ENCODE measurements at regions not wholly inside any gene's neighbourhood (a gene's known extent, or its start where the extent isn't known, plus 50 kb on each side); places are given as distances from the start of the nearest gene placed in this dataset.

DNA sequence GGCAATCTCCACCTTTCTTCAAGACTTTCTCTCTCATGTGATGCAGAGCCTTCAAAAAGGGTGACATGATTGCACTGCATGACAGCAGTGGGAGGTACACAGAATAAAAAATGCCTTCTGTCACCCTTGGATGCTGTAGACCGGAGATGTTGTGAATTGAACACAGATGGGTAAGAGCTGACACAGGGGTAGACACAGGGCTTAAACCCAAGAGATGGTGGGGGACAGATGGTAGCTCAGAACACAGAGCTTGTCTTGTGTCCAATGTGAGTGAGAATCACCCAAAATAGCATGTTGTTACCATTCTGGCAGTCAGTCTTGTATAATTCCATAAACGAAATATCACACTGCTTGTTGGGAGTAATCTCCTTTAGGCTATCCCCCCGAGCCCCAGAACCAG, 69.9 kb downstream of the JRKL start:
- CTCF ChIA-PET: no interaction called here
- DNase-seq (ENCODE audit: low read depth in 1 of 2, low spot score in 1 of 2): no peak
- FAIRE-seq: no peak
- Histone ChIP-seq H3K27ac (no peak overlapping the region), H3K4me1 (no peaks in the 10 kb centered on the region), H3K4me2 (no peak overlapping the region), H3K4me3 (no peak overlapping the region), H3K9me3 (no peaks in the 10 kb centered on the region)
- ATAC-seq: no peak
- POLR2A ChIA-PET: no interaction called here
- TF ChIP-seq GATA3 (IDR thresholded peaks at IDR 0.05; ENCODE audit: borderline replicate concordance): no peak
- no peak for TF ChIP-seq RCOR1 (IDR thresholded peaks at IDR 0.05; ENCODE audit: low read depth, low read length)
- no peak for TF ChIP-seq FOSL2 (IDR thresholded peaks at IDR 0.05)
- TF ChIP-seq FOSL2 (CRISPR knock-in tag; IDR thresholded peaks at IDR 0.05): no peak
- TF ChIP-seq, protein P1, sequence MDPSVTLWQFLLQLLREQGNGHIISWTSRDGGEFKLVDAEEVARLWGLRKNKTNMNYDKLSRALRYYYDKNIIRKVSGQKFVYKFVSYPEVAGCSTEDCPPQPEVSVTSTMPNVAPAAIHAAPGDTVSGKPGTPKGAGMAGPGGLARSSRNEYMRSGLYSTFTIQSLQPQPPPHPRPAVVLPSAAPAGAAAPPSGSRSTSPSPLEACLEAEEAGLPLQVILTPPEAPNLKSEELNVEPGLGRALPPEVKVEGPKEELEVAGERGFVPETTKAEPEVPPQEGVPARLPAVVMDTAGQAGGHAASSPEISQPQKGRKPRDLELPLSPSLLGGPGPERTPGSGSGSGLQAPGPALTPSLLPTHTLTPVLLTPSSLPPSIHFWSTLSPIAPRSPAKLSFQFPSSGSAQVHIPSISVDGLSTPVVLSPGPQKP (IDR thresholded peaks at IDR 0.05; ENCODE audit: low read depth, low read length): no peak
- no peak for TF ChIP-seq HOXB5 (CRISPR knock-in tag; IDR thresholded peaks at IDR 0.05)
- no peak for TF ChIP-seq BCL3 (IDR thresholded peaks at IDR 0.05)
- TF ChIP-seq, protein P2, sequence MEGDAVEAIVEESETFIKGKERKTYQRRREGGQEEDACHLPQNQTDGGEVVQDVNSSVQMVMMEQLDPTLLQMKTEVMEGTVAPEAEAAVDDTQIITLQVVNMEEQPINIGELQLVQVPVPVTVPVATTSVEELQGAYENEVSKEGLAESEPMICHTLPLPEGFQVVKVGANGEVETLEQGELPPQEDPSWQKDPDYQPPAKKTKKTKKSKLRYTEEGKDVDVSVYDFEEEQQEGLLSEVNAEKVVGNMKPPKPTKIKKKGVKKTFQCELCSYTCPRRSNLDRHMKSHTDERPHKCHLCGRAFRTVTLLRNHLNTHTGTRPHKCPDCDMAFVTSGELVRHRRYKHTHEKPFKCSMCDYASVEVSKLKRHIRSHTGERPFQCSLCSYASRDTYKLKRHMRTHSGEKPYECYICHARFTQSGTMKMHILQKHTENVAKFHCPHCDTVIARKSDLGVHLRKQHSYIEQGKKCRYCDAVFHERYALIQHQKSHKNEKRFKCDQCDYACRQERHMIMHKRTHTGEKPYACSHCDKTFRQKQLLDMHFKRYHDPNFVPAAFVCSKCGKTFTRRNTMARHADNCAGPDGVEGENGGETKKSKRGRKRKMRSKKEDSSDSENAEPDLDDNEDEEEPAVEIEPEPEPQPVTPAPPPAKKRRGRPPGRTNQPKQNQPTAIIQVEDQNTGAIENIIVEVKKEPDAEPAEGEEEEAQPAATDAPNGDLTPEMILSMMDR (IDR thresholded peaks at IDR 0.05): no peak
- TF ChIP-seq REST (IDR thresholded peaks at IDR 0.05): no peak
- TF ChIP-seq HOXA7 (CRISPR knock-in tag; IDR thresholded peaks at IDR 0.05): no peak
- WGBS (ENCODE audit: missing lambda C conversion rate): 3% methylated on average over 3 of the region's 3 CpGs

- ChIA-PET POLR2A (no interaction called here), CTCF (interaction anchor here (4.0 kb wide), 1 partner anchor 21 kb away, joined by 26 read pairs; no protein-coding TSS in a partner anchor)
- ATAC-seq (no peak), FAIRE-seq (no peak), DNase-seq (ENCODE audit: low read depth in 1 of 2, low spot score in 1 of 2) (no peak)
- H3K27ac ChIP-seq: no peak overlapping the region
- H3K4me3 ChIP-seq: no peak overlapping the region
- TF ChIP-seq HOXB13 (CRISPR knock-in tag; IDR thresholded peaks at IDR 0.05; ENCODE audit: low read depth): no peak
- TF ChIP-seq GATA3 (IDR thresholded peaks at IDR 0.05; ENCODE audit: borderline replicate concordance): no peak
- no peak for TF ChIP-seq MAFK (IDR thresholded peaks at IDR 0.05; ENCODE audit: partially characterized antibody)
- no peak for TF ChIP-seq RFX5 (IDR thresholded peaks at IDR 0.05)
- no peak for TF ChIP-seq POLR2A (IDR thresholded peaks at IDR 0.05; ENCODE audit: low read length)
- TF ChIP-seq BHLHE40 (IDR thresholded peaks at IDR 0.05; ENCODE audit: low read depth, low read length): no peak
- TF ChIP-seq MAX (IDR thresholded peaks at IDR 0.05): no peak
- no peak for TF ChIP-seq TP53 (CRISPR knock-in tag; IDR thresholded peaks at IDR 0.05)
- TF ChIP-seq EP300 (IDR thresholded peaks at IDR 0.05): no peak
- no peak for TF ChIP-seq CHD2 (IDR thresholded peaks at IDR 0.05; ENCODE audit: low read length, partially characterized antibody)
- no peak for TF ChIP-seq POLR2AphosphoS2 (conservative IDR thresholded peaks at IDR 0.05; ENCODE audit: low read length)
- TF ChIP-seq, protein P2 (IDR thresholded peaks at IDR 0.05): no peak
- TF ChIP-seq FOSL2 (IDR thresholded peaks at IDR 0.05): no peak
- TF ChIP-seq FOSL2 (CRISPR knock-in tag; IDR thresholded peaks at IDR 0.05): no peak
- no peak for TF ChIP-seq KDM5A (IDR thresholded peaks at IDR 0.05)
- WGBS (ENCODE audit: missing lambda C conversion rate): 0% methylated on average over 2 of the region's 2 CpGs
- H3K4me1 ChIP-seq: no peaks in the 10 kb centered on the region
- no peaks in the 10 kb centered on the region for H3K9me3 ChIP-seq
- H3K4me2 ChIP-seq: no peak overlapping the region
These were observed 72.1 kb downstream of the JRKL start for GRCh38 chr11:96461871-96462270.

All from A549 (cell line).